HEK293 (cell line): ENCODE measurements at regions not wholly inside any gene's neighbourhood (a gene's known extent, or its start where the extent isn't known, plus 50 kb on each side); places are given as distances from the start of the nearest gene placed in this dataset.

Experiments
- CTCF ChIA-PET: fragments of 350-600 bp; formaldehyde crosslinking; extraction: SDS; loops from one replicate; lab custom pipeline; 2021; ENCODE audit warnings: antibody characterized with exemption; lab: Yijun Ruan, JAX
- POLR2A ChIA-PET: fragments of 300-600 bp; formaldehyde crosslinking; extraction: SDS; loops from one replicate; lab custom pipeline; 2020; ENCODE audit warnings: antibody characterized with exemption, inconsistent platforms; lab: Yijun Ruan, JAX
- H3K27ac ChIP-seq: fragments of 200-500 bp; sonication (Bioruptor generic); 2 replicates; pipeline ENCODE4 v1.5.1; 2014; ENCODE audit warnings: low read depth, low read length, control low read depth, inconsistent platforms; ENCODE audit errors: extremely low read depth
- H3K36me3 ChIP-seq, 2 experiments: fragments of 200-500 bp in 1 of 2; sonication (Bioruptor generic) in 1 of 2; 1 replicate in 1 of 2; 2 replicates in 1 of 2; pipeline ENCODE4 v1.5.1; 2014 to 2017; ENCODE audit warnings: inconsistent platforms in 2 of 2, low read length in 2 of 2; ENCODE audit not compliant: control insufficient read depth in 2 of 2, insufficient read depth in 1 of 2
- H3K4me1 ChIP-seq: fragments of 200-500 bp; sonication (Bioruptor generic); 2 replicates; pipeline ENCODE4 v1.5.1; 2014; ENCODE audit warnings: mild to moderate bottlenecking, low read length, inconsistent platforms; ENCODE audit not compliant: control insufficient read depth, insufficient read depth
- H3K4me3 ChIP-seq: 2 replicates; pipeline ENCODE4 v1.5.1; 2011; ENCODE audit warnings: low read depth, mild to moderate bottlenecking, control low read depth, low read length, moderate library complexity
- H3K9me3 ChIP-seq: fragments of 200-500 bp; sonication (Bioruptor generic); 2 replicates; pipeline ENCODE4 v1.5.1; 2014; ENCODE audit warnings: low read depth, low read length, inconsistent platforms; ENCODE audit not compliant: control insufficient read depth, insufficient read depth
- GLI2 ChIP-seq: fragments of 450-650 bp; formaldehyde crosslinking; IDR thresholded peaks from 2 replicates; pipeline ENCODE4; 2017; ENCODE audit warnings: missing biosample characterization, missing genetic modification characterization, low read depth, borderline replicate concordance
- PRDM2 ChIP-seq: fragments of 450-650 bp; formaldehyde crosslinking; IDR thresholded peaks from 2 replicates; pipeline ENCODE4 v1.5.1; 2016; ENCODE audit warnings: missing biosample characterization, missing genetic modification characterization, borderline replicate concordance
- SCRT1 ChIP-seq: fragments of 450-650 bp; formaldehyde crosslinking; IDR thresholded peaks from 2 replicates; pipeline ENCODE4 v1.5.1; 2016; ENCODE audit warnings: missing biosample characterization, missing genetic modification characterization, borderline replicate concordance
- ZFHX2 ChIP-seq: fragments of 450-650 bp; formaldehyde crosslinking; conservative IDR thresholded peaks from 2 replicates; pipeline ENCODE4 v1.5.1; 2016; ENCODE audit warnings: missing biosample characterization, missing genetic modification characterization
- ZFP3 ChIP-seq: fragments of 450-650 bp; formaldehyde crosslinking; IDR thresholded peaks from 2 replicates; pipeline ENCODE4 v1.5.1; 2016; ENCODE audit warnings: low read depth, missing biosample characterization, missing genetic modification characterization
- ZNF16 ChIP-seq: fragments of 450-650 bp; formaldehyde crosslinking; IDR thresholded peaks from 2 replicates; pipeline ENCODE4 v1.5.1; 2016; ENCODE audit warnings: low read depth, missing biosample characterization, missing genetic modification characterization
- ZNF19 ChIP-seq: fragments of 450-650 bp; formaldehyde crosslinking; IDR thresholded peaks from 2 replicates; pipeline ENCODE4; 2016; ENCODE audit warnings: missing biosample characterization, missing genetic modification characterization, low read depth
- ZNF426 ChIP-seq: fragments of 450-650 bp; formaldehyde crosslinking; IDR thresholded peaks from 2 replicates; pipeline ENCODE4 v1.5.1; 2017; ENCODE audit warnings: missing biosample characterization, missing genetic modification characterization, mild to moderate bottlenecking, inconsistent platforms, moderate library complexity
- ZNF473 ChIP-seq: fragments of 450-650 bp; formaldehyde crosslinking; IDR thresholded peaks from 2 replicates; pipeline ENCODE4 v1.5.1; 2017; ENCODE audit warnings: missing biosample characterization, missing genetic modification characterization
- ZNF549 ChIP-seq: fragments of 450-650 bp; IDR thresholded peaks from 2 replicates; pipeline ENCODE4 v1.5.1; 2018; ENCODE audit warnings: missing biosample characterization, missing genetic modification characterization, mild to moderate bottlenecking, inconsistent platforms, moderate library complexity
- ZNF571 ChIP-seq: fragments of 450-650 bp; formaldehyde crosslinking; IDR thresholded peaks from 2 replicates; pipeline ENCODE4 v1.5.0; 2017; ENCODE audit warnings: missing biosample characterization, missing genetic modification characterization
- ZNF623 ChIP-seq: fragments of 450-650 bp; formaldehyde crosslinking; IDR thresholded peaks from 2 replicates; pipeline ENCODE4 v1.5.1; 2016; ENCODE audit warnings: missing biosample characterization, missing genetic modification characterization
- ZNF639 ChIP-seq: fragments of 450-650 bp; formaldehyde crosslinking; IDR thresholded peaks from 2 replicates; pipeline ENCODE4 v1.5.1; 2016; ENCODE audit warnings: missing biosample characterization, missing genetic modification characterization
- ZNF670 ChIP-seq: fragments of 450-650 bp; formaldehyde crosslinking; IDR thresholded peaks from 2 replicates; pipeline ENCODE4 v1.5.1; 2016; ENCODE audit warnings: missing biosample characterization, missing genetic modification characterization, low read depth
- ZNF677 ChIP-seq: fragments of 450-650 bp; IDR thresholded peaks from 2 replicates; pipeline ENCODE4 v1.5.0; 2018; ENCODE audit warnings: missing biosample characterization, mild to moderate bottlenecking, missing genetic modification characterization, moderate library complexity
- ZNF704 ChIP-seq: fragments of 450-650 bp; formaldehyde crosslinking; IDR thresholded peaks from 2 replicates; pipeline ENCODE4 v1.5.1; 2016; ENCODE audit warnings: missing biosample characterization, missing genetic modification characterization
- ZSCAN23 ChIP-seq: fragments of 450-650 bp; formaldehyde crosslinking; IDR thresholded peaks from 2 replicates; pipeline ENCODE4 v1.5.1; 2016; ENCODE audit warnings: missing biosample characterization, missing genetic modification characterization
- TF ChIP-seq, protein P1 (sequence below): fragments of 450-650 bp; formaldehyde crosslinking; IDR thresholded peaks from 2 replicates; pipeline ENCODE4 v1.5.1; 2016; ENCODE audit warnings: missing biosample characterization, missing genetic modification characterization

- no peak for TF ChIP-seq ZSCAN23
- TF ChIP-seq, protein P1, sequence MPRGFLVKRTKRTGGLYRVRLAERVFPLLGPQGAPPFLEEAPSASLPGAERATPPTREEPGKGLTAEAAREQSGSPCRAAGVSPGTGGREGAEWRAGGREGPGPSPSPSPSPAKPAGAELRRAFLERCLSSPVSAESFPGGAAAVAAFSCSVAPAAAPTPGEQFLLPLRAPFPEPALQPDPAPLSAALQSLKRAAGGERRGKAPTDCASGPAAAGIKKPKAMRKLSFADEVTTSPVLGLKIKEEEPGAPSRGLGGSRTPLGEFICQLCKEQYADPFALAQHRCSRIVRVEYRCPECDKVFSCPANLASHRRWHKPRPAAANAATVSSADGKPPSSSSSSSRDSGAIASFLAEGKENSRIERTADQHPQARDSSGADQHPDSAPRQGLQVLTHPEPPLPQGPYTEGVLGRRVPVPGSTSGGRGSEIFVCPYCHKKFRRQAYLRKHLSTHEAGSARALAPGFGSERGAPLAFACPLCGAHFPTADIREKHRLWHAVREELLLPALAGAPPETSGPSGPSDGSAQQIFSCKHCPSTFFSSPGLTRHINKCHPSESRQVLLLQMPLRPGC: no peak
Observed at GRCh38 chr7:113694149-113694548, 224.7 kb downstream of the PPP1R3A start (continued).

GRCh38 chr7:113684165-113684564 lies 234.6 kb downstream of the PPP1R3A start:
- POLR2A ChIA-PET: no interaction called here
- TF ChIP-seq PRDM2 (tag by site-specific recombination): no peak
- no peak for TF ChIP-seq SCRT1 (tag by site-specific recombination)
- TF ChIP-seq ZNF426 (tag by site-specific recombination): no peak
- TF ChIP-seq ZNF473 (tag by site-specific recombination): no peak
- no peak for TF ChIP-seq ZFP3 (tag by site-specific recombination)
- TF ChIP-seq ZNF623 (tag by site-specific recombination): no peak
- no peak for TF ChIP-seq ZNF549 (tag by site-specific recombination)
- no peak for TF ChIP-seq ZNF571
- TF ChIP-seq ZNF16 (tag by site-specific recombination): no peak
- TF ChIP-seq ZNF19 (tag by site-specific recombination): no peak
- no peak for TF ChIP-seq ZNF670 (tag by site-specific recombination)
- TF ChIP-seq ZNF639 (tag by site-specific recombination): no peak
- TF ChIP-seq ZNF677 (tag by site-specific recombination): no peak
- no peak for TF ChIP-seq GLI2 (tag by site-specific recombination)
- no peak for TF ChIP-seq ZNF704 (tag by site-specific recombination)
- no peak for TF ChIP-seq ZFHX2 (tag by site-specific recombination)
- Histone ChIP-seq H3K4me1 (no peaks in the 10 kb centered on the region), H3K27ac (no peak overlapping the region), H3K9me3 (no peaks in the 10 kb centered on the region), H3K4me3 (no peak overlapping the region), H3K36me3 (no peaks in the 10 kb centered on the region)
- CTCF ChIA-PET: no interaction called here
